ENCODE measurements at regions not wholly inside any gene's neighbourhood (a gene's known extent, or its start where the extent isn't known, plus 50 kb on each side); places are given as distances from the start of the nearest gene placed in this dataset.

- TF ChIP-seq, protein P1, sequence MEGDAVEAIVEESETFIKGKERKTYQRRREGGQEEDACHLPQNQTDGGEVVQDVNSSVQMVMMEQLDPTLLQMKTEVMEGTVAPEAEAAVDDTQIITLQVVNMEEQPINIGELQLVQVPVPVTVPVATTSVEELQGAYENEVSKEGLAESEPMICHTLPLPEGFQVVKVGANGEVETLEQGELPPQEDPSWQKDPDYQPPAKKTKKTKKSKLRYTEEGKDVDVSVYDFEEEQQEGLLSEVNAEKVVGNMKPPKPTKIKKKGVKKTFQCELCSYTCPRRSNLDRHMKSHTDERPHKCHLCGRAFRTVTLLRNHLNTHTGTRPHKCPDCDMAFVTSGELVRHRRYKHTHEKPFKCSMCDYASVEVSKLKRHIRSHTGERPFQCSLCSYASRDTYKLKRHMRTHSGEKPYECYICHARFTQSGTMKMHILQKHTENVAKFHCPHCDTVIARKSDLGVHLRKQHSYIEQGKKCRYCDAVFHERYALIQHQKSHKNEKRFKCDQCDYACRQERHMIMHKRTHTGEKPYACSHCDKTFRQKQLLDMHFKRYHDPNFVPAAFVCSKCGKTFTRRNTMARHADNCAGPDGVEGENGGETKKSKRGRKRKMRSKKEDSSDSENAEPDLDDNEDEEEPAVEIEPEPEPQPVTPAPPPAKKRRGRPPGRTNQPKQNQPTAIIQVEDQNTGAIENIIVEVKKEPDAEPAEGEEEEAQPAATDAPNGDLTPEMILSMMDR (IDR thresholded peaks at IDR 0.05; ENCODE audit: borderline replicate concordance, extremely low read depth, insufficient read depth), result no peak
- FAIRE-seq, result no peak
Measured at GRCh38 chr10:131022981-131023380, 288.5 kb downstream of the TCERG1L start.

GRCh38 chr10:131024259-131025131 is 287.0 kb downstream of the TCERG1L start:
- Histone ChIP-seq H3K9me3 (ENCODE audit: control insufficient read depth in 2 of 3, insufficient read depth in 1 of 3, low read length in 3 of 3) (no peaks in the 10 kb centered on the region), H3K4me3 (ENCODE audit: low read length in 3 of 3) (no peak overlapping the region), H3K27ac (ENCODE audit: low read depth in 2 of 2, low read length in 2 of 2) (no peak overlapping the region), H3K9ac (ENCODE audit: low read length in 3 of 3) (no peak overlapping the region), H3K27me3 (ENCODE audit: control insufficient read depth, insufficient read depth, low read length) (no peaks in the 10 kb centered on the region), H3K4me1 (ENCODE audit: control insufficient read depth in 2 of 3, insufficient read depth in 2 of 3, low read depth in 1 of 3, low read length in 3 of 3) (no peaks in the 10 kb centered on the region), H3K36me3 (ENCODE audit: control insufficient read depth in 2 of 3, insufficient read depth in 3 of 3, low read length in 3 of 3) (no peaks in the 10 kb centered on the region)
- DNase-seq (no peak), FAIRE-seq (no peak)
- intact Hi-C loops (cut with DNase I), result no loop called here
- TF ChIP-seq, protein P1 (IDR thresholded peaks at IDR 0.05; ENCODE audit: borderline replicate concordance, extremely low read depth, insufficient read depth), result no peak

More at GRCh38 chr10:131022981-131023380, 288.5 kb downstream of the TCERG1L start:
- Histone ChIP-seq H3K27me3 (ENCODE audit: control insufficient read depth, insufficient read depth, low read length) (no peaks in the 10 kb centered on the region), H3K9ac (ENCODE audit: low read length in 3 of 3) (no peak overlapping the region), H3K27ac (ENCODE audit: low read depth in 2 of 2, low read length in 2 of 2) (no peak overlapping the region), H3K4me3 (ENCODE audit: low read length in 3 of 3) (no peak overlapping the region), H3K4me1 (ENCODE audit: control insufficient read depth in 2 of 3, insufficient read depth in 2 of 3, low read depth in 1 of 3, low read length in 3 of 3) (no peaks in the 10 kb centered on the region), H3K9me3 (ENCODE audit: control insufficient read depth in 2 of 3, insufficient read depth in 1 of 3, low read length in 3 of 3) (no peaks in the 10 kb centered on the region), H3K36me3 (ENCODE audit: control insufficient read depth in 2 of 3, insufficient read depth in 3 of 3, low read length in 3 of 3) (no peaks in the 10 kb centered on the region)
- DNase-seq, result no peak
- intact Hi-C loops (cut with DNase I), result no loop called here

DNA sequence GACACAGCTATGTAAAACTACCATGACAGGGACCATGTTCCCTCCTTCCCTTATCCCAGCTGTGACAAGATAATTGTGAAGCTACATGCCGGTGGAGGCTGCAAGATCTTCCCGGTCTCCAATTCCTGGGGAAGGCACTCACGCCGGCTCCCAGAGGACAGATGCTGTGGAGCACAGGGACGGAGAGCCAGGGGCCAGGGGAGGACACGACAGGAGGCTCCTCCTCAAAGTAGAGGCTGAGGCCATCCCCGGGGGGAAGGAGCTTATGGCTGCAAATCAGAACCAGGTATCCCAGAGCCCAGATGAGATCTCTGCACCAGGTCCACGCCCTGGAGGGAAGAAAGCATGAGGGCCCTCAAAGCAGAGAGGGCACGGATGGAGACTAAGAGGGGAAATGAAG is 286.2 kb downstream of the TCERG1L start:
- Histone ChIP-seq H3K4me3 (ENCODE audit: low read length in 3 of 3) (no peak overlapping the region), H3K27ac (ENCODE audit: low read depth in 2 of 2, low read length in 2 of 2) (no peak overlapping the region), H3K9me3 (ENCODE audit: control insufficient read depth in 2 of 3, insufficient read depth in 1 of 3, low read length in 3 of 3) (no peaks in the 10 kb centered on the region), H3K36me3 (ENCODE audit: control insufficient read depth in 2 of 3, insufficient read depth in 3 of 3, low read length in 3 of 3) (no peaks in the 10 kb centered on the region), H3K27me3 (ENCODE audit: control insufficient read depth, insufficient read depth, low read length) (no peaks in the 10 kb centered on the region), H3K4me1 (ENCODE audit: control insufficient read depth in 2 of 3, insufficient read depth in 2 of 3, low read depth in 1 of 3, low read length in 3 of 3) (no peaks in the 10 kb centered on the region), H3K9ac (ENCODE audit: low read length in 3 of 3) (no peak overlapping the region)
- TF ChIP-seq, protein P1 (IDR thresholded peaks at IDR 0.05; ENCODE audit: borderline replicate concordance, extremely low read depth, insufficient read depth), result no peak
- FAIRE-seq, result no peak
- DNase-seq, result no peak
- intact Hi-C loops (cut with DNase I), result no loop called here
